Loucy (cell line): ENCODE measurements at regions not wholly inside any gene's neighbourhood (a gene's known extent, or its start where the extent isn't known, plus 50 kb on each side); places are given as distances from the start of the nearest gene placed in this dataset.

Experiments
- EZH2phosphoT487 ChIP-seq: fragments of 200-600 bp; IDR thresholded peaks from 2 replicates; pipeline ENCODE4 v1.6.1; 2018; ENCODE audit warnings: antibody characterized with exemption, mild to moderate bottlenecking, moderate library complexity, borderline replicate concordance
- TF ChIP-seq, protein P1 (sequence below): fragments of 200-600 bp; sonication (generic); conservative IDR thresholded peaks from 2 replicates; pipeline ENCODE4 v1.5.1; 2014; ENCODE audit warnings: mild to moderate bottlenecking, antibody characterized with exemption, low read length

DNA sequence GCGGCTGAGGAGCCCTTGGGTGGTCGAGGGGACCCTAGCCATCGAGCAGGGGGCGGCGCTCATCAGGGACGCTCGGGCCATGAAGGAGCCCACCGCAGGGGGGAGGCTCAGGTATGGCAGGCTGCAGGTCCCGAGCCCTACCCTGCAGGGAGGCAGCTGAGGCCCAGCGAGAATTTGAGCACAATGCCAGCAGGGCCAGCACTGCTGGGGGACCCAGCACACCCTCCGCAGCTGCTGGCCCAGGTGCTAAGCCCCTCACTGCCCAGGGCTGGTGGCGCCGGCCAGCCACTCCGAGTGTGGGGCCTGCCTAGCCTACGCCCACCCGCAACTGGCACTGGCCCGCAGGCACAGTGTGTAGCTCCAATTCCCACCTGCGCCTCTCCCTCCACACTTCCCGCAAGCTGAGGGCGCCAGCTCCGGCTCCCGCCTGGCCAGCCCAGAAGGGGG, 325.4 kb upstream of the FRG1 start:
- TF ChIP-seq, protein P1, sequence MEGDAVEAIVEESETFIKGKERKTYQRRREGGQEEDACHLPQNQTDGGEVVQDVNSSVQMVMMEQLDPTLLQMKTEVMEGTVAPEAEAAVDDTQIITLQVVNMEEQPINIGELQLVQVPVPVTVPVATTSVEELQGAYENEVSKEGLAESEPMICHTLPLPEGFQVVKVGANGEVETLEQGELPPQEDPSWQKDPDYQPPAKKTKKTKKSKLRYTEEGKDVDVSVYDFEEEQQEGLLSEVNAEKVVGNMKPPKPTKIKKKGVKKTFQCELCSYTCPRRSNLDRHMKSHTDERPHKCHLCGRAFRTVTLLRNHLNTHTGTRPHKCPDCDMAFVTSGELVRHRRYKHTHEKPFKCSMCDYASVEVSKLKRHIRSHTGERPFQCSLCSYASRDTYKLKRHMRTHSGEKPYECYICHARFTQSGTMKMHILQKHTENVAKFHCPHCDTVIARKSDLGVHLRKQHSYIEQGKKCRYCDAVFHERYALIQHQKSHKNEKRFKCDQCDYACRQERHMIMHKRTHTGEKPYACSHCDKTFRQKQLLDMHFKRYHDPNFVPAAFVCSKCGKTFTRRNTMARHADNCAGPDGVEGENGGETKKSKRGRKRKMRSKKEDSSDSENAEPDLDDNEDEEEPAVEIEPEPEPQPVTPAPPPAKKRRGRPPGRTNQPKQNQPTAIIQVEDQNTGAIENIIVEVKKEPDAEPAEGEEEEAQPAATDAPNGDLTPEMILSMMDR, result no peak
- TF ChIP-seq EZH2phosphoT487, result no peak
